Body of pancreas (tissue), 4 donors: ENCODE measurements at regions not wholly inside any gene's neighbourhood (a gene's known extent, or its start where the extent isn't known, plus 50 kb on each side); places are given as distances from the start of the nearest gene placed in this dataset.
"Not testable (repeated sequence)": the region's sequence is repeated elsewhere in the genome, so short reads cannot be mapped to it uniquely, and the experiment has no call there.

Experiments
- ATAC-seq: fragments of 150-250 bp; one replicate; pipeline ENCODE4 v1.9.1; 2016
- DNase-seq, 4 donors: peaks; one replicate each; pipeline ENCODE4 v3.0.0-alpha.2; 2019
- H3K27ac ChIP-seq, 4 donors: fragments of 200-600 bp; sonication (generic); 1 replicate in 3 of 4; 2 replicates in 1 of 4; pipeline versions ENCODE4 v1.5.1 to v1.6.1; 2016 to 2019; ENCODE audit warnings: mild to moderate bottlenecking in 1 of 4, mixed read lengths in 1 of 4, moderate library complexity in 1 of 4
- H3K27me3 ChIP-seq, 2 donors: fragments of 200-600 bp; sonication (generic); one replicate each; pipeline ENCODE4 v1.6.0; 2016; ENCODE audit warnings: mild to moderate bottlenecking in 1 of 2
- H3K36me3 ChIP-seq, 2 donors: fragments of 200-600 bp; sonication (generic); replicated peaks in 1 of 2; 2 replicates each; pipeline ENCODE4 v1.5.1; 2016; ENCODE audit warnings: low read depth in 2 of 2; ENCODE audit not compliant: insufficient read depth in 1 of 2
- H3K4me1 ChIP-seq: fragments of 200-600 bp; sonication (generic); one replicate; pipeline ENCODE4 v1.6.0; 2016
- H3K4me3 ChIP-seq, 2 donors: fragments of 200-600 bp; sonication (generic); 1 replicate in 1 of 2; 2 replicates in 1 of 2; pipeline ENCODE4 v1.5.1; 2016 to 2019
- H3K9me3 ChIP-seq, 3 donors: fragments of 200-600 bp; sonication (generic); 1 replicate in 2 of 3; 2 replicates in 1 of 3; pipeline ENCODE4 v1.5.1; 2016
- POLR2A ChIP-seq, 3 donors: fragments of 450-650 bp; IDR thresholded peaks; one replicate each; pipeline ENCODE4 v1.6.1; 2016; ENCODE audit warnings: antibody characterized with exemption in 3 of 3, mild to moderate bottlenecking in 2 of 3
- WGBS, 2 donors: methylation state at CpG; one replicate each; pipeline ENCODE4 v1.1.5; 2017; 5-methylcytosine and 5-hydroxymethylcytosine counted together
- intact Hi-C: fragments of 100-400 bp; cut with DNase I; formaldehyde crosslinking; loops from one replicate; pipeline ENCODE4 v1.15.1; 2023
- TF ChIP-seq, protein P1 (sequence below), 7 experiments: fragments of 450-650 bp in 4 of 7; fragments of 200-600 bp in 3 of 7; sonication (generic) in 3 of 7; IDR thresholded peaks; one replicate each; pipeline ENCODE4 v1.5.1; 2016 to 2019; ENCODE audit warnings: antibody characterized with exemption in 7 of 7

- Histone ChIP-seq H3K4me3 (no peak overlapping the region), H3K27ac (no peak overlapping the region), H3K4me1 (no peaks in the 10 kb centered on the region), H3K27me3 (no peaks in the 10 kb centered on the region), H3K36me3 (no peaks in the 10 kb centered on the region), H3K9me3 (peaks cover 0 to 2% (median 0%) of the 10 kb centered on the region in 3 donors)
- intact Hi-C loops, result no loop called here
- ATAC-seq (no peak), DNase-seq (no peak)
- WGBS, 2 donors, result 72 to 73% methylated on average over 3 of the region's 3 CpGs
- TF ChIP-seq, protein P1, sequence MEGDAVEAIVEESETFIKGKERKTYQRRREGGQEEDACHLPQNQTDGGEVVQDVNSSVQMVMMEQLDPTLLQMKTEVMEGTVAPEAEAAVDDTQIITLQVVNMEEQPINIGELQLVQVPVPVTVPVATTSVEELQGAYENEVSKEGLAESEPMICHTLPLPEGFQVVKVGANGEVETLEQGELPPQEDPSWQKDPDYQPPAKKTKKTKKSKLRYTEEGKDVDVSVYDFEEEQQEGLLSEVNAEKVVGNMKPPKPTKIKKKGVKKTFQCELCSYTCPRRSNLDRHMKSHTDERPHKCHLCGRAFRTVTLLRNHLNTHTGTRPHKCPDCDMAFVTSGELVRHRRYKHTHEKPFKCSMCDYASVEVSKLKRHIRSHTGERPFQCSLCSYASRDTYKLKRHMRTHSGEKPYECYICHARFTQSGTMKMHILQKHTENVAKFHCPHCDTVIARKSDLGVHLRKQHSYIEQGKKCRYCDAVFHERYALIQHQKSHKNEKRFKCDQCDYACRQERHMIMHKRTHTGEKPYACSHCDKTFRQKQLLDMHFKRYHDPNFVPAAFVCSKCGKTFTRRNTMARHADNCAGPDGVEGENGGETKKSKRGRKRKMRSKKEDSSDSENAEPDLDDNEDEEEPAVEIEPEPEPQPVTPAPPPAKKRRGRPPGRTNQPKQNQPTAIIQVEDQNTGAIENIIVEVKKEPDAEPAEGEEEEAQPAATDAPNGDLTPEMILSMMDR (IDR thresholded peaks at IDR 0.05), result no peak
- TF ChIP-seq POLR2A (IDR thresholded peaks at IDR 0.05), result no peak
Measured at GRCh38 chr4:132445386-132445785, 703.7 kb upstream of the PCDH10 start.

DNA sequence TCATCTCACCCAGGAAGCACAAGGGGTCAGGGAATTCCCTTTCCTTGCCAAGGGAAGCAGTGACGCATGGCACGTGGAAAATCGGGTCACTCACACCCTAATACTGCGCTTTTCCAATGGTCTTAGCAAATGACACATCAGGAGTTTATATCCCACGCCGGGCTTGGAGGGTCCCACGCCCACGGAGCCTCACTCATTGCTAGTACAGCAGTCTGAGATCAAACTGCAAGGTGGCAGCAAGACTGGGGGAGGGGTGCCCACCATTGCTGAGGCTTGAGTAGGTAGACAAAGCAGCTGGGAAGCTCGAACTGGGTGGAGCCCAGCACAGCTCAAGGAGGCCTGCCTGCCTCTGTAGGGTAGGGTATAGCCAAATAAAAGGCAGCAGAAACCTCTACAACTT, 691.1 kb upstream of the PCDH10 start:
- H3K4me3 ChIP-seq, intact Hi-C loops, H3K27me3 ChIP-seq, H3K27ac ChIP-seq, H3K36me3 ChIP-seq, H3K9me3 ChIP-seq, H3K4me1 ChIP-seq, DNase-seq, ATAC-seq: not testable (repeated sequence)
- WGBS, 2 donors, result 63 to 78% methylated on average over 8 to 9 of the region's 9 CpGs

DNA sequence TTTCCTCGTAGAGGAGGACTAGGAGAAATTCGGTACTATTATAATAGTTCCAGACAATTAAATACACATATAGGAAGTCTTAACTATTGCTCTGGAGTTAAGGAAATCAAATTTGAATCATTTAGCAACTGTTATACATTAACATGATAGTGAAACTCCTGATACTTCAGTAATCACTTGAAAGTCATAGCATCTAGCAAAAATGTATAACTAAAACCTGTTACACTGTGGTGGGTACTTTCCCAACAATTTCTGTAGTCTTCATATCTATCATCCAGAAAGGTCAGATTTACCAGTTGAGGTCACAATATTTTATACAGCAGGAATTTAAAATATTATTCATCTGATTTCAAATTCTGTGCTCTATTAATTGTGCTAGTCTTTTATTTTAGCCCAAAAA, 669.6 kb upstream of the PCDH10 start:
- H3K4me1 ChIP-seq, result no peaks in the 10 kb centered on the region
- 39 to 48% methylated on average over 2 of the region's 2 CpGs for WGBS, 2 donors

GRCh38 chr4:132488555-132488954, 660.5 kb upstream of the PCDH10 start:
- DNase-seq (no peak), ATAC-seq (no peak)
- Histone ChIP-seq H3K27ac (no peak overlapping the region), H3K4me3 (no peak overlapping the region), H3K9me3 (no peaks in the 10 kb centered on the region), H3K27me3 (no peaks in the 10 kb centered on the region), H3K4me1 (no peaks in the 10 kb centered on the region), H3K36me3 (no peaks in the 10 kb centered on the region)
- WGBS, 2 donors, result 47 to 50% methylated on average over 3 of the region's 3 CpGs
- intact Hi-C loops, result no loop called here
- TF ChIP-seq, protein P1 (IDR thresholded peaks at IDR 0.05), result no peak
- TF ChIP-seq POLR2A (IDR thresholded peaks at IDR 0.05), result no peak

More for the DNA sequence above, 669.6 kb upstream of the PCDH10 start:
- TF ChIP-seq POLR2A (IDR thresholded peaks at IDR 0.05), result no peak
- intact Hi-C loops, result no loop called here
- H3K9me3 ChIP-seq, result no peaks in the 10 kb centered on the region
- no peak for DNase-seq
- no peaks in the 10 kb centered on the region for H3K36me3 ChIP-seq
- no peak overlapping the region for H3K27ac ChIP-seq
- ATAC-seq, result no peak
- no peaks in the 10 kb centered on the region for H3K27me3 ChIP-seq
- no peak overlapping the region for H3K4me3 ChIP-seq

GRCh38 chr4:132493476-132493875, 655.6 kb upstream of the PCDH10 start:
- H3K9me3 ChIP-seq, result no peaks in the 10 kb centered on the region
- TF ChIP-seq POLR2A (IDR thresholded peaks at IDR 0.05), result no peak
- TF ChIP-seq, protein P1 (IDR thresholded peaks at IDR 0.05), result no peak
- no peaks in the 10 kb centered on the region for H3K27me3 ChIP-seq
- no peaks in the 10 kb centered on the region for H3K36me3 ChIP-seq
- H3K27ac ChIP-seq, result no peak overlapping the region
- no peaks in the 10 kb centered on the region for H3K4me1 ChIP-seq
- no peak for DNase-seq
- H3K4me3 ChIP-seq, result no peak overlapping the region
- intact Hi-C loops, result no loop called here
- no peak for ATAC-seq

- H3K4me3 ChIP-seq, H3K27me3 ChIP-seq, H3K4me1 ChIP-seq, DNase-seq, ATAC-seq, H3K9me3 ChIP-seq, H3K27ac ChIP-seq, intact Hi-C loops, H3K36me3 ChIP-seq: not testable (repeated sequence)
- 45 to 49% methylated on average over 9 of the region's 9 CpGs for WGBS, 2 donors
Measured at GRCh38 chr4:132495267-132495812, 653.8 kb upstream of the PCDH10 start.
